KOPT-K1 (cell line): ENCODE measurements at regions not wholly inside any gene's neighbourhood (a gene's known extent, or its start where the extent isn't known, plus 50 kb on each side); places are given as distances from the start of the nearest gene placed in this dataset.
"Not testable (repeated sequence)": the region's sequence is repeated elsewhere in the genome, so short reads cannot be mapped to it uniquely, and the experiment has no call there.

ENCODE experiments used
- H3K27ac ChIP-seq: fragments of 200-600 bp; sonication (generic); 2 replicates; pipeline ENCODE4 v1.5.1; 2016; ENCODE audit warnings: antibody characterized with exemption, mild to moderate bottlenecking, low read depth, low read length; ENCODE audit not compliant: poor library complexity, severe bottlenecking
- H3K36me3 ChIP-seq: fragments of 200-600 bp; sonication (generic); 2 replicates; pipeline ENCODE4 v1.5.1; 2017; ENCODE audit warnings: antibody characterized with exemption, mild to moderate bottlenecking, low read length, moderate library complexity; ENCODE audit not compliant: insufficient read depth
- H3K9me3 ChIP-seq: fragments of 200-600 bp; sonication (generic); 2 replicates; pipeline ENCODE4 v1.5.1; 2017; ENCODE audit warnings: antibody characterized with exemption, low read length, mild to moderate bottlenecking; ENCODE audit not compliant: insufficient read depth, poor library complexity, severe bottlenecking

GRCh38 chr7:57198801-57199200 is 66.6 kb upstream of the ZNF479 start:
- H3K9me3 ChIP-seq, result peaks cover 39% of the 10 kb centered on the region
- no peaks in the 10 kb centered on the region for H3K36me3 ChIP-seq
- no peak overlapping the region for H3K27ac ChIP-seq

GRCh38 chr7:57199252-57199651 is 67.0 kb upstream of the ZNF479 start:
- H3K36me3 ChIP-seq, result no peaks in the 10 kb centered on the region
- no peak overlapping the region for H3K27ac ChIP-seq
- H3K9me3 ChIP-seq, result peaks cover 43% of the 10 kb centered on the region

GRCh38 chr7:57201021-57201894 is 69.0 kb upstream of the ZNF479 start:
- H3K9me3 ChIP-seq, result peaks cover 54% of the 10 kb centered on the region
- H3K36me3 ChIP-seq, result no peaks in the 10 kb centered on the region
- H3K27ac ChIP-seq, result no peak overlapping the region

GRCh38 chr7:57201895-57202210 is 69.6 kb upstream of the ZNF479 start:
- no peaks in the 10 kb centered on the region for H3K36me3 ChIP-seq
- peaks cover 54% of the 10 kb centered on the region for H3K9me3 ChIP-seq
- no peak overlapping the region for H3K27ac ChIP-seq

DNA sequence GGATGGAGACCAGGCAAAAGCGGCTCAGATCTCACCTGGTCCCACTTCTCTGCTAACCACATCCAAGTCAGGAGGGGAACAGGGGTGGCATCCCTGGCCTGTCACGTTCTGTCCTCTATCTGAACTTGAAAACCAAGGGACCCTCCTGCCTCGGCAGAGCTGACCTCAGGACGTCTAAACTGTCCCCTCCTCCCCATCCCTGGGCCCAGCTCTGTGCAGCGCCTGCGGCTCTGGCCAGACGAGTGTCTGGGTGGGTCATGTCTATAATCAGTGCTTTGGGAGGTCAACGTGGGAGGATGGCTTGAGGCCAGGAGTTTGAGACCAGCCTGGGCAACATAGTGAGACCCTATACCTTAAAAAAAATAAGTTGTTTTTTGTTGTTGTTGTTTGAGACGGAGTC is 70.0 kb upstream of the ZNF479 start:
- H3K9me3 ChIP-seq, result peaks cover 54% of the 10 kb centered on the region
- no peak overlapping the region for H3K27ac ChIP-seq
- no peaks in the 10 kb centered on the region for H3K36me3 ChIP-seq

DNA sequence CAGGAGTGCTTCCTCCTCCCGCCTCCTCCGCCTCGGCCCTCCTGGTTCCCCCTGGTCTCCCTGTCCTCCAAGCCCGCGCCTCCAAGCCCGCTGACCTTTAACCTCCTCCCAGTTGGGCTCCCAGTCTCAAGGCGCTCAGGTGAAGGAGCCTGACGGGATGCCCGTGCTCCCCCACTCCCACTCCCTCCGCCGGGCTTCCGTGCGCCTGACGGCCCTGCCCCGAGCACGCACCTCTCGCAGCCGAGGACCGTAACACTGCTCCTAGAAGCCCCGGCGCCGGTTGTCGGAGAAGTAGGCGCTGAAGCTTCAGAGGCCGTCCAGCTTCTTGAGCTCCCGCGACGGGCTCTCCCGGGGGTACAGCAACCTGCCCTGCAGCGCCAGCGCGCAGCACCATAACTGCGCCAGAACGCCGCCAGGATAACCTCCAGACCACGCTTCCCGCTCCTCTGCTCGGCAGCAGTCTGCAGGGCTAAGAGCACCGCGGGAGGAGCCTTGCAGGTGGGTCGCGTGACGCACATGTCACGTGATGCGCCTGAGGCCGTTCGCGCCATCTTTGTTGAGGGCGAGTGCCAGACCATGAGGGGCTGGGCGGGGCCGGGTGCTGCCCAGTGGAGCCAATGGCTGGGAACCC is 71.0 kb upstream of the ZNF479 start:
- peaks cover 62% of the 10 kb centered on the region for H3K9me3 ChIP-seq
- no peaks in the 10 kb centered on the region for H3K36me3 ChIP-seq
- H3K27ac ChIP-seq, result no peak overlapping the region

- H3K27ac ChIP-seq, H3K36me3 ChIP-seq: not testable (repeated sequence)
- H3K9me3 ChIP-seq, result peaks cover 62% of the 10 kb centered on the region
Observed at GRCh38 chr7:57203858-57204257, 71.6 kb upstream of the ZNF479 start.

DNA sequence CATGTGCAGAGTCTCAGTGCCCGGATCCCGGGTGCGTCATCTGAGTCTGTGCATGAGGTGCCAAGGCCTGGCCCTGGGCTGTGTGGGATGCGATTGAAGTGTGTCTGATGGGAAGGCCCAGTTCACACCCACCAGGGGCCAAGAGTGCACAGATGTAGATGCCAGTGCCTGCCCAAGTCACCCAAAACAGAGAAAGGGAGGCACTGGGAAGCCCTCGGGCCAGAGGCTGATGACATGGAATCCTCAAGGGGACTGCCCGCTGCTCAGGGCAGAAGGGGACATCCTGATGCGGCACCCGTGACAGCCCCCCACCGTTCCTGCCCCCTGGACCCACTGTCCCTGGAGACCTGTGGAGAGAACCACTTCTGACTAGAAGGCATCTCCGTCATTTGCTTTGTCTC is 72.2 kb upstream of the ZNF479 start:
- no peaks in the 10 kb centered on the region for H3K36me3 ChIP-seq
- peaks cover 57% of the 10 kb centered on the region for H3K9me3 ChIP-seq
- no peak overlapping the region for H3K27ac ChIP-seq

DNA sequence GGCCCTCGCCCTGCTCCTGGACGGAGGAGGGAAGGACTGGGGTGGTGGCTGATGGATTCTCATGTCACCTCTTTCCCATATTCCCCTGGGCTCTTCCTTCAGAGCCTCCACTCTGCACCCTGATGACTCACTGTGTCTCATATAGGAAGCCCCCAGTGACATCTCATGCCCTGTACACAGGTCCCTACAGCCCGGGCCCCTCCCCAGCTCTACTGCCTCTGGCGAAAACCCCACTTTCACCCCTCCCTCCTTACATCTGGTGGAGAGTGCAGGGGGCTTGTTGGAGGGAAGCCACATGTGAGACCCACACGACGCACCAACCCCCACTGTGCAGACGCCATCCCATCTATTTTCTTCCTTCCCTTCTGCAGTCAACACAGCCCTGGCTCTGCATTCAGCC is 72.8 kb upstream of the ZNF479 start:
- no peaks in the 10 kb centered on the region for H3K36me3 ChIP-seq
- peaks cover 57% of the 10 kb centered on the region for H3K9me3 ChIP-seq
- H3K27ac ChIP-seq, result no peak overlapping the region

DNA sequence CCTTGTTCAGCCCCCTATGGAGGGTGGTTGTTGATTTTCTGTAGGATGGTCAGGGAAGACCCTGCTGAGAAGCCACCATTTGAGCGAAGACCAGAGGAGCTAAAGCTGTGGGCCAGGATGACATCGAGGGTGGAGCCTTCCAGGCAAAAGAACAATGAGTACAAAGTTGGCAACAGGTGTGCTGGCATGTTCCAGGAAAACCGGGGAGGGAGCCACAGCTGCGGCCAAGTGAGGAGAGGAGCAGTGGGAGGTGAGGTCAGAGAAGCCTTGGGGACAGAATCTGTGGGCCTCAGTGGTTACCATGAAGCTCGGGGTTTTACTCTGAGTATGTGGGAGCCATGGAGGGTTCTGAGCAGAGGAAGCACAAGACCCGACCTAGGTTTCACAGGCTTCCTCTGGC is 75.6 kb upstream of the ZNF479 start:
- H3K36me3 ChIP-seq, result no peaks in the 10 kb centered on the region
- H3K9me3 ChIP-seq, result peaks cover 51% of the 10 kb centered on the region
- H3K27ac ChIP-seq, result no peak overlapping the region

DNA sequence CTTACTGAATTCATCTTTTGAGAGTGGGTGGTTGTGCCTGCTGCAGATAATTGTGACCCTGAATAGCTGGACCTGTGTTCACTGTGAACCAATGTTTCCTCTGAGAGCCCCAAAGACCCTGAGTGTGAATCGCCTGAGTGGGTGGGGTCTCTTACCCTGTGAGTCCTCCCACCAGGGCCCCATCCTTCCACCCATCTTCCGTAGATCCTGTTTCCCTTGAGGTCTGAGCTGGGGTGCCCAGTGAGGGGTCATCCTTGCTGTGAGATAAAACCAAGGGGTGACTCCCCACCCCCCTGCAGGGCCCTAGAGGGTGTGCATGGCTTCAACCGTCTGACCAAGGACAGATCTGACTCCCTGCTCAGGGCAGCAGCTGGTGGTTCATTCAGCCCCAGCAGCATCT is 78.0 kb upstream of the ZNF479 start:
- Histone ChIP-seq H3K9me3 (peaks cover 32% of the 10 kb centered on the region), H3K36me3 (no peaks in the 10 kb centered on the region), H3K27ac (no peak overlapping the region)

DNA sequence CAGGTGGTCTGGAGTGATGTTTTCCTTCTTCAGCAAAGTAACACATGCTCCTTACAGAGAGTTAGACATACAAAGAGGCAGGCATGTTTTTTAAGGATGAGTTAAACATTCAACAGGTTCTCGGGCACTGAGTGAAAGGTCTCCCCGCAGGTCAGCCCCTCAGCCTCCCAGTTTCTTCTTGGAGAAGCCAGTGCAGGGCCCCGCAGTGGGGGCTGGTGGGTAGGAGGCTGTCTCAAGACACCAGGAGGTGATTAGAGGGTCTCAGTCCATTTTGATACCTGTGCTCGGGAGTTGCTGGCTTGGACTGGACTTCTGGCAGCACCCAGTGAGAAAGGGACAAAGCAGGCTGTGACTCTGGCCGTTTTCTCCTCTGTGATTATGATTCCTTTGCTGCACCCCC is 78.6 kb upstream of the ZNF479 start:
- Histone ChIP-seq H3K36me3 (no peaks in the 10 kb centered on the region), H3K27ac (no peak overlapping the region), H3K9me3 (peaks cover 34% of the 10 kb centered on the region)

DNA sequence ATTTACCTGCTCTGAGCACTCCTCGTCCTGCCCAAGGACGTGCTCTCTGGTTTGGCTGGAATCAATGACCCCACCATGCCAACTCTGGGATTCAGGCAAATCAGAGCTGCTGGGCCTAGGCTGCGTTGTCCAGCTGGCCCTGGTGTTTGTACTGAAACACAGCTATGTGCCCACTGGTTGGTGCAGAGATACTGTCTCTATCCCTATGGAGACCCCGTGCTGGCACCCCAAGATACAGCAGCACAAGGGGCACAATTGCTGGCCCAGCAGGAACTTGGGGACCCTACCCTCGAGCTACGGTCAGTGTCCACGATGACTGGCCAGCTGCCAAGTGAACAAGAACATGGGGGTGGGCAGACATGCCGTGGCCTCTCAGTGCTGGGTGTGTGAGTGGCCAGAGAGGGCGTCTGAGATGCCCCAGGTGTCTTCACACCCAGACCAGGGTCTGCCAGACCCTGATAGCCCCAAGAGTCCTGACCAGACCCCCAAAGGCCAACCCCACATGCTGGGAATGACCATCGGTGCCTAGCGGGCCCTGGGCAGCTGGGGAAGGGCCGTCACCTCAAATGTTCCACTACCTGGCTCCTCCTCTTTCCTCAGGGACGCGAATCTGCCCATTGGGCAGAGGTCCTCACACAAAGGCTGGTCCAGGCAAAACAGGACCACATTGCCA is 79.3 kb upstream of the ZNF479 start:
- H3K27ac ChIP-seq, result no peak overlapping the region
- no peaks in the 10 kb centered on the region for H3K36me3 ChIP-seq
- peaks cover 35% of the 10 kb centered on the region for H3K9me3 ChIP-seq

DNA sequence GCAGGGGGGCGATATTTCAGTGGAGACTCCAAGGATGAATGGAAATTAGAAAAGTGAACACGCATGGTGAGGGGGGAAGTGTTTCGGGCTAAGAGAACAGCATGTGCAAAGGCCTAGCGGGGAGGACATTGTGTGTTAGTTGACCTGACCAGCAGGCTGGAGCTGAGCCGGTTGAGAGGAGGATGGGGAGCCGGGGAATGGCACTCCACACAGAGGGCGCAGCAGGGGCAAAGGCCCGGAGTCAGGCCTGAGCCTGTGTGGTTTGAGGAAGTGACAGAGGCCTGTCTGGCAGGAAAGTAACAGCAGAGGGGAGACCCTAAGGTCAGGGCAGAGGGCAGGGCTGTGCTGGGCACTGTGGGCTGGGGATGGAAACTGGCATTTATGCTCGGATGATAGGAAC is 83.2 kb upstream of the ZNF479 start:
- H3K27ac ChIP-seq, result no peak overlapping the region
- peaks cover 63% of the 10 kb centered on the region for H3K9me3 ChIP-seq
- H3K36me3 ChIP-seq, result no peaks in the 10 kb centered on the region

- H3K36me3 ChIP-seq, result no peaks in the 10 kb centered on the region
- H3K27ac ChIP-seq, result no peak overlapping the region
- H3K9me3 ChIP-seq, result peaks cover 70% of the 10 kb centered on the region
Observed at GRCh38 chr7:57216340-57216739, 84.1 kb upstream of the ZNF479 start.
